ENCODE measurements at regions not wholly inside any gene's neighbourhood (a gene's known extent, or its start where the extent isn't known, plus 50 kb on each side); places are given as distances from the start of the nearest gene placed in this dataset.
A peak's percentile ranks its signal among the peaks of the same experiment; 100 is the strongest.

DNA sequence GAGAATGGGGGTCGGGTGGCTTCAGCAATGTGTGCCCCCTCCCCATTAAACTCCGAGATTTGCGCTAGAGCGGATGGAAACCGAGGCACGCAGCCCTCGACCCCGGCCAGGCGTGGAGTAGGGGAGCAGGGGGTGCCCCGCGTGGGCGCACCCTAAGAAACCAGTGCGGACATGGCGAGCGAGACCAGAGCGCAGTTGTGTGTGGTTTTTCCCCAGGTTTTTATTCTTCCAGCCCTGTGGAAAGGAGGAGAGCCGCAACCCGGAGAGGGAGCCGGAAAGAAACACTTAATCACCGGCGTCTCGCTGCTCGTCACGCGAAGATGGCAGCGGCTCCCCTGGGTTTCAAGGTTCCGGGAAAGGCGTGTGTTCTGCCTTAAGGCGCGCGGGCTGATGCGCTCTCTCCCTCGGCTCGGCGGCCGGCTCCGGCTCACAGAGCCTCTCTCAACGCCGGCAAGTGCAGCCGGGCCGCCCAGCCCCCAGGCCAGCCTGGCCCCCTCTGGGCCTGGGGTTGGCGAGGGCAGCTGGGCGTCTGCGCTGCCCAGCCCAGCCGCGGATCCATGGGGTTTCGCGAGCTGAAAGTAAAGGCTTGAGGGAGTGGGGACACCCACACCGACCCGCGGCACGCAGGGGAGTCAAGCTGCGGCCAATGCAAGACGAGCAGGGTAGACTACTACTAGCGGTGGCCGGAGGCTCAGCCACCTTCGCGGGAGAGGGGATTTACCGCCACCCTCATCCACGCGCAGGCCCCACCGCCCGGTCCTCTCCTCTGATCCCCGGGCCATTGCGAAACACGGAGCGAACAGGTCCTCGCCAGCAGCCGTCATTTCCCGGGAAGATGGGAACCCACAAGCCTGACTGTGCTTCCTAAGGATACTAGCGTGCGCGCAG lies 74.0 kb upstream of the BCOR start:
- TF ChIP-seq, protein P1, sequence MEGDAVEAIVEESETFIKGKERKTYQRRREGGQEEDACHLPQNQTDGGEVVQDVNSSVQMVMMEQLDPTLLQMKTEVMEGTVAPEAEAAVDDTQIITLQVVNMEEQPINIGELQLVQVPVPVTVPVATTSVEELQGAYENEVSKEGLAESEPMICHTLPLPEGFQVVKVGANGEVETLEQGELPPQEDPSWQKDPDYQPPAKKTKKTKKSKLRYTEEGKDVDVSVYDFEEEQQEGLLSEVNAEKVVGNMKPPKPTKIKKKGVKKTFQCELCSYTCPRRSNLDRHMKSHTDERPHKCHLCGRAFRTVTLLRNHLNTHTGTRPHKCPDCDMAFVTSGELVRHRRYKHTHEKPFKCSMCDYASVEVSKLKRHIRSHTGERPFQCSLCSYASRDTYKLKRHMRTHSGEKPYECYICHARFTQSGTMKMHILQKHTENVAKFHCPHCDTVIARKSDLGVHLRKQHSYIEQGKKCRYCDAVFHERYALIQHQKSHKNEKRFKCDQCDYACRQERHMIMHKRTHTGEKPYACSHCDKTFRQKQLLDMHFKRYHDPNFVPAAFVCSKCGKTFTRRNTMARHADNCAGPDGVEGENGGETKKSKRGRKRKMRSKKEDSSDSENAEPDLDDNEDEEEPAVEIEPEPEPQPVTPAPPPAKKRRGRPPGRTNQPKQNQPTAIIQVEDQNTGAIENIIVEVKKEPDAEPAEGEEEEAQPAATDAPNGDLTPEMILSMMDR (IDR thresholded peaks at IDR 0.05; ENCODE audit: borderline replicate concordance, extremely low read depth, low read length, poor library complexity, severe bottlenecking): no peak
- peak; percentile 65 for TF ChIP-seq EZH2 (IDR thresholded peaks at IDR 0.05; ENCODE audit: borderline replicate concordance, low read depth, low read length, severe bottlenecking)
